Endothelial cell of umbilical vein (primary cell): ENCODE measurements at regions not wholly inside any gene's neighbourhood (a gene's known extent, or its start where the extent isn't known, plus 50 kb on each side); places are given as distances from the start of the nearest gene placed in this dataset.

Experiments used
- POLR2A ChIP-seq: IDR thresholded peaks from 2 replicates; pipeline ENCODE4 v1.6.1; 2012; ENCODE audit warnings: low read depth, mild to moderate bottlenecking, control low read depth, low read length
- TF ChIP-seq, protein P1 (sequence below), 2 donors: IDR thresholded peaks; 1 replicate in 1 of 2; 2 replicates in 1 of 2; pipeline ENCODE4 v1.5.1; 2011; ENCODE audit warnings: low read length in 2 of 2, mild to moderate bottlenecking in 2 of 2, moderate library complexity in 2 of 2, control low read depth in 1 of 2, inconsistent platforms in 1 of 2, low read depth in 1 of 2; ENCODE audit not compliant: insufficient read depth in 1 of 2; ENCODE audit errors: extremely low read depth in 1 of 2

DNA sequence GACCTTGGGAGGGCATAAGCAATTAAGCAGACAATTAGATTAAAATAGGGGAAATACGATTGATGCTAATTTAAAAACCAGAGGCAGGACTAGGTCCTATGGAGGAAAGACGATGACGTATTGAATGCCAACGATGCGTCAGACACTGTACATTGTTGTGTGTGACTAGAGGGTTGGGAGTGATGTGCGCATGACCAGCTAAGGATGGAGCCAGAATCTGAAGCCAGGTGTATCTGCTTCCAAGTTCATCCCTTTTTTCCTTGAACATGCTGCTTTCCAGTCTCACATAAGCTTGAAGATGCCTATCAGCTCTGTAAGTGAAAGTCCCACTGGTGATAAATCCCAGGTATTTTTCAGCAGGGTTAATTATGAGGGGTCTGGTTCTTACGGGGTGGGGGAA is 576.2 kb downstream of the MATN1 start:
- TF ChIP-seq, protein P1, sequence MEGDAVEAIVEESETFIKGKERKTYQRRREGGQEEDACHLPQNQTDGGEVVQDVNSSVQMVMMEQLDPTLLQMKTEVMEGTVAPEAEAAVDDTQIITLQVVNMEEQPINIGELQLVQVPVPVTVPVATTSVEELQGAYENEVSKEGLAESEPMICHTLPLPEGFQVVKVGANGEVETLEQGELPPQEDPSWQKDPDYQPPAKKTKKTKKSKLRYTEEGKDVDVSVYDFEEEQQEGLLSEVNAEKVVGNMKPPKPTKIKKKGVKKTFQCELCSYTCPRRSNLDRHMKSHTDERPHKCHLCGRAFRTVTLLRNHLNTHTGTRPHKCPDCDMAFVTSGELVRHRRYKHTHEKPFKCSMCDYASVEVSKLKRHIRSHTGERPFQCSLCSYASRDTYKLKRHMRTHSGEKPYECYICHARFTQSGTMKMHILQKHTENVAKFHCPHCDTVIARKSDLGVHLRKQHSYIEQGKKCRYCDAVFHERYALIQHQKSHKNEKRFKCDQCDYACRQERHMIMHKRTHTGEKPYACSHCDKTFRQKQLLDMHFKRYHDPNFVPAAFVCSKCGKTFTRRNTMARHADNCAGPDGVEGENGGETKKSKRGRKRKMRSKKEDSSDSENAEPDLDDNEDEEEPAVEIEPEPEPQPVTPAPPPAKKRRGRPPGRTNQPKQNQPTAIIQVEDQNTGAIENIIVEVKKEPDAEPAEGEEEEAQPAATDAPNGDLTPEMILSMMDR (IDR thresholded peaks at IDR 0.05; ENCODE audit: extremely low read depth in 1 of 2, insufficient read depth in 1 of 2, low read depth in 1 of 2, low read length in 2 of 2): no peak
- no peak for TF ChIP-seq POLR2A
